ENCODE measurements at regions not wholly inside any gene's neighbourhood (a gene's known extent, or its start where the extent isn't known, plus 50 kb on each side); places are given as distances from the start of the nearest gene placed in this dataset.

DNA sequence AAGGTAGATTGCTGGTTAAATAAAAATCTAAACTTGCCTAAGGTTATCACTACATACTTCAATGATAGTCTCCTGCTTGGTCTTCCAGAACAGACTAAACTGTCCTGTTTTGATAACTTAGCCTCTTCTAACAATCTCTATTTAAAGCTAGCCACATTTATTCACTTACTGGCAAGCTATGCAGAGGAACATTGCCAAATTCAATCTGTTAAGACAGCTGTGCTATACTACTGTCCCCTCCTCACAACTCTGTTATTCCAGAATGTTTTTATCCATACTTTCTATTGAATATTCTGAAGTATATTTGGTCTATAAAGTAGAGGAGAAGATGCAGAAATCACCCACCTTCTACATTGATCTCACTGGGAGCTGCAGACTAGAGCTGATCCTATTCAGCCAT lies 594.0 kb upstream of the CCDC54 start:
- Histone ChIP-seq H3K4me1 (no peaks in the 10 kb centered on the region), H3K36me3 (replicated peaks in 1 of 2; ENCODE audit: insufficient read depth in 1 of 2, low read depth in 2 of 2) (no peaks in the 10 kb centered on the region), H3K4me3 (no peak overlapping the region), H3K9me3 (no peaks in the 10 kb centered on the region), H3K27me3 (no peaks in the 10 kb centered on the region), H3K27ac (no peak overlapping the region)
- no peak for TF ChIP-seq POLR2A (IDR thresholded peaks at IDR 0.05)
- TF ChIP-seq, protein P1, sequence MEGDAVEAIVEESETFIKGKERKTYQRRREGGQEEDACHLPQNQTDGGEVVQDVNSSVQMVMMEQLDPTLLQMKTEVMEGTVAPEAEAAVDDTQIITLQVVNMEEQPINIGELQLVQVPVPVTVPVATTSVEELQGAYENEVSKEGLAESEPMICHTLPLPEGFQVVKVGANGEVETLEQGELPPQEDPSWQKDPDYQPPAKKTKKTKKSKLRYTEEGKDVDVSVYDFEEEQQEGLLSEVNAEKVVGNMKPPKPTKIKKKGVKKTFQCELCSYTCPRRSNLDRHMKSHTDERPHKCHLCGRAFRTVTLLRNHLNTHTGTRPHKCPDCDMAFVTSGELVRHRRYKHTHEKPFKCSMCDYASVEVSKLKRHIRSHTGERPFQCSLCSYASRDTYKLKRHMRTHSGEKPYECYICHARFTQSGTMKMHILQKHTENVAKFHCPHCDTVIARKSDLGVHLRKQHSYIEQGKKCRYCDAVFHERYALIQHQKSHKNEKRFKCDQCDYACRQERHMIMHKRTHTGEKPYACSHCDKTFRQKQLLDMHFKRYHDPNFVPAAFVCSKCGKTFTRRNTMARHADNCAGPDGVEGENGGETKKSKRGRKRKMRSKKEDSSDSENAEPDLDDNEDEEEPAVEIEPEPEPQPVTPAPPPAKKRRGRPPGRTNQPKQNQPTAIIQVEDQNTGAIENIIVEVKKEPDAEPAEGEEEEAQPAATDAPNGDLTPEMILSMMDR (IDR thresholded peaks at IDR 0.05) = no peak
- DNase-seq (no peak), ATAC-seq (no peak)
- intact Hi-C loops (cut with DNase I) = no loop called here

DNA sequence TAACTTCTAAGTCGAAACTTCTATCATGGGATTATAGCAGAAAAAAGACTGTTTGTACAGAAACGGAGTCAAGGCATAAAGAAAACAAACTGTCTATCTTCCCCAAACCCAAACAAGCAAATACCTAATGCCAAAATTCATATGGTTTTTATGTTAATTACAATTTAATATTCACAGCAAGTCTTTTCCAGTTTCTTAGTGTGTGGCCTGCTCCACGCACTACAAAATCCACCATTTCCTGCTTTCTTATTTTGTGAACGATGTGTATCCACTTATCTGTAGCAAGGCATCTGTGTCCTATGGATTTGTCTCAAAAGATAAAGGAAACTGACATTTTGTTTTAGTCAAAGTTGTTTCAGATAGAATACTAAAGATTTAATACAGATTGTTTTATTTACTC lies 588.0 kb upstream of the CCDC54 start:
- WGBS, 2 donors = 61 to 70% methylated on average over 4 of the region's 4 CpGs
- Histone ChIP-seq H3K36me3 (replicated peaks in 1 of 2; ENCODE audit: insufficient read depth in 1 of 2, low read depth in 2 of 2) (no peaks in the 10 kb centered on the region), H3K4me3 (no peak overlapping the region), H3K27ac (no peak overlapping the region), H3K9me3 (no peaks in the 10 kb centered on the region), H3K4me1 (no peaks in the 10 kb centered on the region), H3K27me3 (no peaks in the 10 kb centered on the region)
- no peak for DNase-seq
- TF ChIP-seq POLR2A (IDR thresholded peaks at IDR 0.05) = no peak
- TF ChIP-seq, protein P1 (IDR thresholded peaks at IDR 0.05) = no peak
- intact Hi-C loops (cut with DNase I) = no loop called here
- no peak for ATAC-seq

DNA sequence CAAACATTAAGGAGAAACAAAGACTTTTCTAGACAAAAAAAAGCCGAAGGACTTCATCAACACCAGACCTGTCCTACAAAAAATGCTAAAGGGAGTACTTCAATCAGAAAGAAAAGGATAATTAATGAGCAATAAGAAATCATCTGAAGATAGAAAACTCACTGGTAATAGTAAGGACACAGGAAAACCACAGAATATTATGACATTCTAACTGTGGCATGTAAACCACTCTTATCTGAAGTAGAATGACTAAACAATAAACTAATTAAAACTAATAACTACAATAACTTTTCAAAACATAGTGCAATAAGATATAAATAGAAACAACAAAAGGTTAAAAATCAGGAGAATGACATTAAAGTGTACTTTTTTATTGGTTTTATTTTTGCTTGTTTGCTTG lies 584.5 kb upstream of the CCDC54 start:
- Histone ChIP-seq H3K9me3 (no peaks in the 10 kb centered on the region), H3K27ac (no peak overlapping the region), H3K36me3 (replicated peaks in 1 of 2; ENCODE audit: insufficient read depth in 1 of 2, low read depth in 2 of 2) (no peaks in the 10 kb centered on the region), H3K27me3 (no peaks in the 10 kb centered on the region), H3K4me1 (no peaks in the 10 kb centered on the region), H3K4me3 (no peak overlapping the region)
- no peak for DNase-seq
- TF ChIP-seq, protein P1 (IDR thresholded peaks at IDR 0.05) = no peak
- no peak for TF ChIP-seq POLR2A (IDR thresholded peaks at IDR 0.05)
- intact Hi-C loops (cut with DNase I) = no loop called here
- WGBS, 2 donors = 78 to 86% methylated on average over 1 of the region's 1 CpG
- ATAC-seq = no peak

DNA sequence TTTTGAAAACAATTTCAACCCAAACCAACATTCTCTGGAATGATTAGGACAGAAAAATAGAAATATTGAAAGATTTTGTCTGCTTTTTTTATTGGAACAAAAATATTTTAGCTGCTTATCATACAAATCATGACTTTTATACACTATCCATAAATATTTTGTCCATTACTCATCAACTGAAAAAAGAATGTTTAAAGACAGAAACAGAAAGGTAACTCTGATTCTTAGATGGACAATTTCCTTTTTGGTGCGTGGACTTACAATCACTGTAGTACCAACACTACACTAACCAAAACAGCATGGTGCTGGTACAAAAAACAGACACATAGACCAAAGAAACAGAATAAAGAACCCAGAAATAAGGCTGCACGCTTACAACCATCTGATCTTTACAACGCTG lies 582.8 kb upstream of the CCDC54 start:
- H3K36me3 ChIP-seq (replicated peaks in 1 of 2; ENCODE audit: insufficient read depth in 1 of 2, low read depth in 2 of 2) = no peaks in the 10 kb centered on the region
- no peaks in the 10 kb centered on the region for H3K27me3 ChIP-seq
- H3K4me3 ChIP-seq = no peak overlapping the region
- H3K27ac ChIP-seq = no peak overlapping the region
- intact Hi-C loops (cut with DNase I) = no loop called here
- ATAC-seq (no peak), DNase-seq (no peak)
- H3K4me1 ChIP-seq = no peaks in the 10 kb centered on the region
- 74 to 84% methylated on average over 3 of the region's 3 CpGs for WGBS, 2 donors
- no peaks in the 10 kb centered on the region for H3K9me3 ChIP-seq
- TF ChIP-seq POLR2A (IDR thresholded peaks at IDR 0.05) = no peak
- TF ChIP-seq, protein P1 (IDR thresholded peaks at IDR 0.05) = no peak

DNA sequence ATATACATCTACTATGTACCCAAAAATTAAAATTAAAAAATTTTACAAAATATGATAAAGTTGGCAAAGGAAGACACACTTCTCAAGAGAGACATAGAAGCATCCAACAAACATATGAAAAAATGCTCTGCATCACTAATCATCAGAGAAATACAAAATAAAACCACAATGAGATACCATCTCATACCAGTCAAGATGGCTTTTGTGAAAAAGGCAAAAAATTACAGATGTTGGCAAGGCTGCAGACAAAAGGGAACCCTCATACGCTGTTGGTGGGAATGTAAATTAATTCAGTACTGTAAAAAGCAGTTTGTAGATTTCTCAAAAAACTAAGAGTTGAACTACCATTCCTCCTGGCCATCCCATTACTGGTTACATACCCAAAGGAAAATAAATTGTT lies 581.7 kb upstream of the CCDC54 start:
- Histone ChIP-seq H3K4me3 (no peak overlapping the region), H3K36me3 (replicated peaks in 1 of 2; ENCODE audit: insufficient read depth in 1 of 2, low read depth in 2 of 2) (no peaks in the 10 kb centered on the region), H3K27me3 (no peaks in the 10 kb centered on the region), H3K9me3 (no peaks in the 10 kb centered on the region), H3K27ac (no peak overlapping the region), H3K4me1 (no peaks in the 10 kb centered on the region)
- 68 to 83% methylated on average over 1 of the region's 1 CpG for WGBS, 2 donors
- no peak for DNase-seq
- intact Hi-C loops (cut with DNase I) = no loop called here
- ATAC-seq = no peak
- no peak for TF ChIP-seq POLR2A (IDR thresholded peaks at IDR 0.05)
- TF ChIP-seq, protein P1 (IDR thresholded peaks at IDR 0.05) = no peak

All from body of pancreas (tissue), 4 donors.